ENCODE measurements at regions not wholly inside any gene's neighbourhood (a gene's known extent, or its start where the extent isn't known, plus 50 kb on each side); places are given as distances from the start of the nearest gene placed in this dataset.

- DNase-seq (ENCODE audit: low spot score in 2 of 2): no peak
- Histone ChIP-seq H3K4me1 (no peaks in the 10 kb centered on the region), H3K36me3 (no peaks in the 10 kb centered on the region), H3K27me3 (no peaks in the 10 kb centered on the region), H3K4me3 (no peak overlapping the region), H3K27ac (no peak overlapping the region), H3K9me3 (peaks cover 11% of the 10 kb centered on the region)
- WGBS: 34% methylated on average over 3 of the region's 3 CpGs
- TF ChIP-seq POLR2A (IDR thresholded peaks at IDR 0.05) (no peak), CTCF (IDR thresholded peaks at IDR 0.05) (no peak), POLR2AphosphoS5 (IDR thresholded peaks at IDR 0.05) (no peak), EP300 (IDR thresholded peaks at IDR 0.05) (no peak)
Observed at GRCh38 chr11:23490557-23491235, 630.4 kb upstream of the CCDC179 start.

GRCh38 chr11:23494981-23495380 is 634.7 kb upstream of the CCDC179 start:
- WGBS: 77% methylated on average over 2 of the region's 2 CpGs
- no peak for TF ChIP-seq POLR2A (IDR thresholded peaks at IDR 0.05)
- TF ChIP-seq EP300 (IDR thresholded peaks at IDR 0.05): no peak
- TF ChIP-seq POLR2AphosphoS5 (IDR thresholded peaks at IDR 0.05): no peak
- no peak for TF ChIP-seq CTCF (IDR thresholded peaks at IDR 0.05)
- DNase-seq (ENCODE audit: low spot score in 2 of 2): no peak
- Histone ChIP-seq H3K27ac (no peak overlapping the region), H3K4me3 (no peak overlapping the region), H3K36me3 (no peaks in the 10 kb centered on the region), H3K4me1 (no peaks in the 10 kb centered on the region), H3K9me3 (no peaks in the 10 kb centered on the region), H3K27me3 (no peaks in the 10 kb centered on the region)

DNA sequence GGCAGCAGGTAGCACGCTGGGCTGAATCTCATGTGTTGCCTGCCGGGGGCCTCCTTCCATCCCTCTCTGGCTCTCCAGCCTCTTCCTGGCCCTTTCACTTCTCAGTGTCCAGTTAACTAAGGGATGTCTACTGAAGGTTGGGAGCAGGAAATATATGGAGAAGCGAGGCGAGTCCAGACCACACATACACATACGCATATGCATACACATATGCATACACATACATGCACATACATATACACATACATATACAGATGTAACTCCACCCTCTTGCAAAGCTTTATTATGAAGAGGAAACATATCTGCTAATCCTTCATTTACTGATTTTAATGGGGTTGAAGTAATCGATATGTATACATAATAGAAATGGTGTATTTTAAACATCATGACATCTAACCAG is 636.1 kb upstream of the CCDC179 start:
- Histone ChIP-seq H3K4me3 (no peak overlapping the region), H3K27ac (no peak overlapping the region), H3K27me3 (no peaks in the 10 kb centered on the region), H3K4me1 (no peaks in the 10 kb centered on the region), H3K36me3 (no peaks in the 10 kb centered on the region), H3K9me3 (no peaks in the 10 kb centered on the region)
- TF ChIP-seq EP300 (IDR thresholded peaks at IDR 0.05): no peak
- no peak for TF ChIP-seq CTCF (IDR thresholded peaks at IDR 0.05)
- TF ChIP-seq POLR2A (IDR thresholded peaks at IDR 0.05): no peak
- no peak for TF ChIP-seq POLR2AphosphoS5 (IDR thresholded peaks at IDR 0.05)
- DNase-seq (ENCODE audit: low spot score in 2 of 2): no peak
- WGBS: 76% methylated on average over 6 of the region's 6 CpGs

GRCh38 chr11:23497040-23497439 is 636.8 kb upstream of the CCDC179 start:
- no peak for DNase-seq (ENCODE audit: low spot score in 2 of 2)
- no peaks in the 10 kb centered on the region for H3K4me1 ChIP-seq
- WGBS: 58% methylated on average over 1 of the region's 1 CpG
- TF ChIP-seq POLR2AphosphoS5 (IDR thresholded peaks at IDR 0.05): no peak
- no peak for TF ChIP-seq CTCF (IDR thresholded peaks at IDR 0.05)
- H3K27me3 ChIP-seq: no peaks in the 10 kb centered on the region
- H3K27ac ChIP-seq: no peak overlapping the region
- no peak overlapping the region for H3K4me3 ChIP-seq
- no peaks in the 10 kb centered on the region for H3K9me3 ChIP-seq
- H3K36me3 ChIP-seq: no peaks in the 10 kb centered on the region

- DNase-seq (ENCODE audit: low spot score in 2 of 2): no peak
- no peaks in the 10 kb centered on the region for H3K36me3 ChIP-seq
- H3K4me3 ChIP-seq: no peak overlapping the region
- H3K9me3 ChIP-seq: no peaks in the 10 kb centered on the region
- H3K27me3 ChIP-seq: no peaks in the 10 kb centered on the region
- TF ChIP-seq POLR2AphosphoS5 (IDR thresholded peaks at IDR 0.05) (no peak), EP300 (IDR thresholded peaks at IDR 0.05) (no peak), POLR2A (IDR thresholded peaks at IDR 0.05) (no peak), CTCF (IDR thresholded peaks at IDR 0.05) (no peak)
- H3K4me1 ChIP-seq: no peaks in the 10 kb centered on the region
- H3K27ac ChIP-seq: no peak overlapping the region
- 88% methylated on average over 3 of the region's 3 CpGs for WGBS
Observed at GRCh38 chr11:23502389-23502788, 642.1 kb upstream of the CCDC179 start.

Measured in suprapubic skin (tissue), 4 donors.